MM.1S (cell line): ENCODE measurements at regions not wholly inside any gene's neighbourhood (a gene's known extent, or its start where the extent isn't known, plus 50 kb on each side); places are given as distances from the start of the nearest gene placed in this dataset.

Experiments used
- DNase-seq: peaks from one replicate; pipeline ENCODE4 v3.0.0-alpha.2; 2015
- H2AFZ ChIP-seq: fragments of 300-600 bp; sonication (generic); 2 replicates; pipeline ENCODE4 v1.6.0; 2016; ENCODE audit warnings: antibody characterized with exemption, low read length
- H3F3A ChIP-seq: fragments of 300-600 bp; sonication (generic); 2 replicates; pipeline ENCODE4 v1.6.1; 2016; ENCODE audit warnings: mild to moderate bottlenecking, antibody characterized with exemption, low read length, moderate library complexity, mixed read lengths; ENCODE audit not compliant: insufficient read depth
- H3K27ac ChIP-seq: fragments of 300-600 bp; sonication (generic); 2 replicates; pipeline ENCODE4 v1.5.1; 2016; ENCODE audit warnings: mild to moderate bottlenecking, low read length
- H3K27me3 ChIP-seq: fragments of 300-600 bp; sonication (generic); replicated peaks from 2 replicates; pipeline ENCODE4 v1.6.0; 2016; ENCODE audit warnings: low read length; ENCODE audit not compliant: insufficient read depth
- H3K36me3 ChIP-seq: fragments of 300-600 bp; sonication (generic); replicated peaks from 2 replicates; pipeline ENCODE4 v1.6.1; 2016; ENCODE audit warnings: mild to moderate bottlenecking, low read length, mixed read lengths; ENCODE audit not compliant: insufficient read depth
- H3K4me1 ChIP-seq: fragments of 300-600 bp; sonication (generic); 2 replicates; pipeline ENCODE4 v1.6.1; 2016; ENCODE audit warnings: low read length, mixed read lengths
- H3K4me2 ChIP-seq: fragments of 300-600 bp; sonication (generic); 2 replicates; pipeline ENCODE4 v1.6.0; 2016; ENCODE audit warnings: low read depth, low read length
- H3K4me3 ChIP-seq: fragments of 300-600 bp; sonication (generic); 2 replicates; pipeline ENCODE4 v1.5.1; 2016; ENCODE audit warnings: low read length, mixed read lengths
- H3K79me2 ChIP-seq: fragments of 300-600 bp; sonication (generic); 2 replicates; pipeline ENCODE4 v1.6.1; 2016; ENCODE audit warnings: mixed run types, low read length, mixed read lengths
- H3K9ac ChIP-seq: fragments of 300-600 bp; sonication (generic); 2 replicates; pipeline ENCODE4 v1.6.1; 2016; ENCODE audit warnings: low read length, mixed read lengths
- H3K9me2 ChIP-seq: fragments of 300-600 bp; sonication (generic); replicated peaks from 2 replicates; pipeline ENCODE4 v1.6.1; 2016; ENCODE audit warnings: mild to moderate bottlenecking, low read length, mixed read lengths; ENCODE audit not compliant: insufficient read depth
- H3K9me3 ChIP-seq: fragments of 300-600 bp; sonication (generic); replicated peaks from 2 replicates; pipeline ENCODE4 v1.6.1; 2016; ENCODE audit warnings: mild to moderate bottlenecking, low read length, mixed read lengths; ENCODE audit not compliant: insufficient read depth
- H4K20me1 ChIP-seq: fragments of 300-600 bp; sonication (generic); 2 replicates; pipeline ENCODE4 v1.6.1; 2016; ENCODE audit warnings: mild to moderate bottlenecking, low read length, moderate library complexity, mixed read lengths; ENCODE audit not compliant: insufficient read depth
- EZH2 ChIP-seq: fragments of 300-600 bp; sonication (generic); optimal IDR thresholded peaks from 2 replicates; pipeline ENCODE3; 2017; ENCODE audit warnings: low read depth, mild to moderate bottlenecking, antibody characterized with exemption, low read length, mixed read lengths
- EZH2phosphoT487 ChIP-seq: fragments of 300-600 bp; sonication (generic); IDR thresholded peaks from 2 replicates; pipeline ENCODE4 v1.6.1; 2018; ENCODE audit warnings: antibody characterized with exemption, low read length
- TF ChIP-seq, protein P1 (sequence below): fragments of 300-600 bp; sonication (generic); IDR thresholded peaks from 2 replicates; pipeline ENCODE4 v1.5.1; 2016; ENCODE audit warnings: antibody characterized with exemption, low read length, mixed read lengths

- H3K4me2 ChIP-seq, result no peak overlapping the region
- H3F3A ChIP-seq, result no peaks in the 10 kb centered on the region
- H4K20me1 ChIP-seq, result no peaks in the 10 kb centered on the region
- H3K4me1 ChIP-seq, result peaks cover 18% of the 10 kb centered on the region
- H3K9me3 ChIP-seq, result no peaks in the 10 kb centered on the region
- H3K79me2 ChIP-seq, result no peaks in the 10 kb centered on the region
- H2AFZ ChIP-seq, result no peak overlapping the region
- TF ChIP-seq, protein P1, sequence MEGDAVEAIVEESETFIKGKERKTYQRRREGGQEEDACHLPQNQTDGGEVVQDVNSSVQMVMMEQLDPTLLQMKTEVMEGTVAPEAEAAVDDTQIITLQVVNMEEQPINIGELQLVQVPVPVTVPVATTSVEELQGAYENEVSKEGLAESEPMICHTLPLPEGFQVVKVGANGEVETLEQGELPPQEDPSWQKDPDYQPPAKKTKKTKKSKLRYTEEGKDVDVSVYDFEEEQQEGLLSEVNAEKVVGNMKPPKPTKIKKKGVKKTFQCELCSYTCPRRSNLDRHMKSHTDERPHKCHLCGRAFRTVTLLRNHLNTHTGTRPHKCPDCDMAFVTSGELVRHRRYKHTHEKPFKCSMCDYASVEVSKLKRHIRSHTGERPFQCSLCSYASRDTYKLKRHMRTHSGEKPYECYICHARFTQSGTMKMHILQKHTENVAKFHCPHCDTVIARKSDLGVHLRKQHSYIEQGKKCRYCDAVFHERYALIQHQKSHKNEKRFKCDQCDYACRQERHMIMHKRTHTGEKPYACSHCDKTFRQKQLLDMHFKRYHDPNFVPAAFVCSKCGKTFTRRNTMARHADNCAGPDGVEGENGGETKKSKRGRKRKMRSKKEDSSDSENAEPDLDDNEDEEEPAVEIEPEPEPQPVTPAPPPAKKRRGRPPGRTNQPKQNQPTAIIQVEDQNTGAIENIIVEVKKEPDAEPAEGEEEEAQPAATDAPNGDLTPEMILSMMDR, result 0 out of 2 replicates have a peak, but pooled peaks have one; percentile 9
- TF ChIP-seq EZH2phosphoT487, result no peak
- H3K9ac ChIP-seq, result no peak overlapping the region
- no peak overlapping the region for H3K4me3 ChIP-seq
- no peaks in the 10 kb centered on the region for H3K36me3 ChIP-seq
- no peak overlapping the region for H3K27ac ChIP-seq
- DNase-seq, result no peak
- H3K27me3 ChIP-seq, result peaks cover 60% of the 10 kb centered on the region
- H3K9me2 ChIP-seq, result no peaks in the 10 kb centered on the region
Observed at GRCh38 chr17:79301469-79301868, 226.8 kb downstream of the ENGASE start.

GRCh38 chr17:79299349-79299748 is 224.7 kb downstream of the ENGASE start:
- no peak overlapping the region for H3K4me2 ChIP-seq
- H3K4me1 ChIP-seq, result no peaks in the 10 kb centered on the region
- H4K20me1 ChIP-seq, result no peaks in the 10 kb centered on the region
- peaks cover 76% of the 10 kb centered on the region for H3K27me3 ChIP-seq
- DNase-seq, result no peak
- no peaks in the 10 kb centered on the region for H3K9me3 ChIP-seq
- H3K4me3 ChIP-seq, result no peak overlapping the region
- no peaks in the 10 kb centered on the region for H3K9me2 ChIP-seq
- no peak overlapping the region for H3K9ac ChIP-seq
- H2AFZ ChIP-seq, result no peak overlapping the region
- no peaks in the 10 kb centered on the region for H3F3A ChIP-seq
- TF ChIP-seq, protein P1, result no peak
- TF ChIP-seq EZH2phosphoT487 (no peak), EZH2 (no peak)
- H3K36me3 ChIP-seq, result no peaks in the 10 kb centered on the region
- H3K79me2 ChIP-seq, result no peaks in the 10 kb centered on the region
- H3K27ac ChIP-seq, result no peak overlapping the region

GRCh38 chr17:79298799-79299198 is 224.2 kb downstream of the ENGASE start:
- Histone ChIP-seq H4K20me1 (no peaks in the 10 kb centered on the region), H3K27ac (no peak overlapping the region), H2AFZ (no peak overlapping the region), H3K9ac (no peak overlapping the region), H3K4me2 (no peak overlapping the region), H3K27me3 (peaks cover 81% of the 10 kb centered on the region), H3K4me3 (no peak overlapping the region), H3K9me3 (no peaks in the 10 kb centered on the region), H3K79me2 (no peaks in the 10 kb centered on the region), H3F3A (no peaks in the 10 kb centered on the region), H3K36me3 (no peaks in the 10 kb centered on the region), H3K9me2 (no peaks in the 10 kb centered on the region), H3K4me1 (no peaks in the 10 kb centered on the region)
- TF ChIP-seq EZH2phosphoT487 (no peak), EZH2 (no peak)
- TF ChIP-seq, protein P1, result no peak
- no peak for DNase-seq
